WTC11 (cell line): ENCODE measurements at regions not wholly inside any gene's neighbourhood (a gene's known extent, or its start where the extent isn't known, plus 50 kb on each side); places are given as distances from the start of the nearest gene placed in this dataset.

Experiments
- ATAC-seq: fragments of 200-7000 bp; cut with Tn5 transposase; 2 replicates; pipeline ENCODE4 v1.10.0; 2021; ENCODE audit warnings: mild to moderate bottlenecking, moderate library complexity
- CTCF ChIA-PET: fragments of 300-600 bp; sonication (Branson Sonifier 250); formaldehyde crosslinking; loops from one replicate; lab custom pipeline; 2021; ENCODE audit warnings: antibody characterized with exemption; lab: Charles Lee
- POLR2A ChIA-PET: fragments of 350-600 bp; sonication (Branson Sonifier 250); formaldehyde crosslinking; loops from one replicate; lab custom pipeline; 2021; ENCODE audit warnings: antibody characterized with exemption; lab: Charles Lee
- DNase-seq: peaks from one replicate; pipeline ENCODE4 v3.0.0; 2021; ENCODE audit warnings: low spot score
- H3K27ac Mint-ChIP-seq: 2 replicates; pipeline ENCODE4 v1.8.0; 2021; ENCODE audit warnings: mixed read lengths
- H3K27me3 Mint-ChIP-seq: 2 replicates; pipeline ENCODE4 v1.8.0; 2021; ENCODE audit warnings: low read depth, mild to moderate bottlenecking, moderate library complexity, mixed read lengths
- H3K36me3 Mint-ChIP-seq: 2 replicates; pipeline ENCODE4 v1.8.0; 2021; ENCODE audit warnings: mixed read lengths
- H3K4me1 Mint-ChIP-seq: 2 replicates; pipeline ENCODE4 v1.8.0; 2022; ENCODE audit warnings: mixed read lengths
- H3K4me3 Mint-ChIP-seq: 2 replicates; pipeline ENCODE4 v1.8.0; 2021; ENCODE audit warnings: mild to moderate bottlenecking, moderate library complexity, mixed read lengths
- H3K9me3 Mint-ChIP-seq: 2 replicates; pipeline ENCODE4 v1.8.0; 2021; ENCODE audit warnings: mixed read lengths
- ATF2 ChIP-seq: sonication (generic); formaldehyde crosslinking; IDR thresholded peaks from 2 replicates; pipeline ENCODE4 v1.8.1; 2022; ENCODE audit warnings: low read depth, missing genetic modification reagents, borderline replicate concordance
- CREM ChIP-seq: sonication (generic); formaldehyde crosslinking; IDR thresholded peaks from 2 replicates; pipeline ENCODE4 v1.8.1; 2022; ENCODE audit warnings: mild to moderate bottlenecking, missing genetic modification reagents, moderate library complexity
- ESRRA ChIP-seq: sonication (generic); formaldehyde crosslinking; IDR thresholded peaks from 2 replicates; pipeline ENCODE4 v1.8.1; 2022; ENCODE audit warnings: mild to moderate bottlenecking, missing genetic modification reagents, borderline replicate concordance
- FOXK1 ChIP-seq: sonication (generic); formaldehyde crosslinking; IDR thresholded peaks from 2 replicates; pipeline ENCODE4 v1.8.0; 2022; ENCODE audit warnings: mild to moderate bottlenecking, moderate library complexity, missing genetic modification reagents
- FOXP1 ChIP-seq: sonication (generic); formaldehyde crosslinking; IDR thresholded peaks from 2 replicates; pipeline ENCODE4 v1.8.0; 2022; ENCODE audit warnings: missing genetic modification reagents, mild to moderate bottlenecking, moderate library complexity, borderline replicate concordance
- GABPB1 ChIP-seq: sonication (generic); formaldehyde crosslinking; IDR thresholded peaks from 2 replicates; pipeline ENCODE4 v1.8.1; 2023; ENCODE audit warnings: mild to moderate bottlenecking, missing genetic modification reagents
- HMGA2 ChIP-seq: fragments of 250-450 bp; sonication (Bioruptor Pico); IDR thresholded peaks from 2 replicates; pipeline ENCODE4 v1.4.0; 2021; ENCODE audit warnings: mild to moderate bottlenecking, moderate library complexity
- IRF1 ChIP-seq: sonication (generic); formaldehyde crosslinking; IDR thresholded peaks from 2 replicates; pipeline ENCODE4 v1.8.0; 2023; ENCODE audit warnings: missing genetic modification reagents
- JUN ChIP-seq: sonication (generic); formaldehyde crosslinking; IDR thresholded peaks from 2 replicates; pipeline ENCODE4 v1.8.0; 2023; ENCODE audit warnings: mild to moderate bottlenecking, missing genetic modification reagents
- MLX ChIP-seq: sonication (generic); formaldehyde crosslinking; IDR thresholded peaks from 2 replicates; pipeline ENCODE4 v1.8.1; 2023; ENCODE audit warnings: mild to moderate bottlenecking, missing genetic modification reagents, moderate library complexity
- NR1H2 ChIP-seq: sonication (generic); formaldehyde crosslinking; IDR thresholded peaks from 2 replicates; pipeline ENCODE4 v1.9.0; 2021; ENCODE audit warnings: mild to moderate bottlenecking, moderate library complexity, missing genetic modification reagents
- PRDM15 ChIP-seq: sonication (generic); formaldehyde crosslinking; IDR thresholded peaks from 2 replicates; pipeline ENCODE4 v1.8.0; 2022; ENCODE audit warnings: missing genetic modification reagents
- SOX15 ChIP-seq: fragments of 250-450 bp; sonication (Bioruptor Pico); IDR thresholded peaks from 2 replicates; pipeline ENCODE4 v1.9.0; 2021; ENCODE audit warnings: mild to moderate bottlenecking
- STAT6 ChIP-seq: sonication (generic); formaldehyde crosslinking; conservative IDR thresholded peaks from 2 replicates; pipeline ENCODE4 v1.8.1; 2023; ENCODE audit warnings: mild to moderate bottlenecking, low read depth, missing genetic modification reagents, moderate library complexity
- TEAD1 ChIP-seq: sonication (generic); formaldehyde crosslinking; IDR thresholded peaks from 2 replicates; pipeline ENCODE4 v1.8.0; 2022; ENCODE audit warnings: mild to moderate bottlenecking, missing genetic modification reagents
- ZMAT4 ChIP-seq: fragments of 250-450 bp; sonication (Bioruptor Pico); IDR thresholded peaks from 2 replicates; pipeline ENCODE4 v1.9.0; 2021; ENCODE audit warnings: mild to moderate bottlenecking
- ZNF219 ChIP-seq: sonication (generic); formaldehyde crosslinking; IDR thresholded peaks from 2 replicates; pipeline ENCODE4 v1.8.0; 2023; ENCODE audit warnings: missing genetic modification reagents, mild to moderate bottlenecking, borderline replicate concordance
- ZNF416 ChIP-seq: fragments of 250-450 bp; sonication (Bioruptor Pico); IDR thresholded peaks from 2 replicates; pipeline ENCODE4 v1.9.0; 2021; ENCODE audit warnings: mild to moderate bottlenecking, inconsistent platforms
- ZNF671 ChIP-seq: fragments of 250-450 bp; sonication (Bioruptor Pico); IDR thresholded peaks from 2 replicates; pipeline ENCODE4 v1.8.0; 2021; ENCODE audit warnings: mild to moderate bottlenecking
- ZSCAN18 ChIP-seq: fragments of 250-450 bp; sonication (Bioruptor Pico); IDR thresholded peaks from 2 replicates; pipeline ENCODE4 v2.1.2; 2022; ENCODE audit warnings: mild to moderate bottlenecking, moderate library complexity

GRCh38 chr5:60403343-60404006 is 296.5 kb downstream of the DEPDC1B start:
- Mint-ChIP-seq H3K27me3 (no peaks in the 10 kb centered on the region), H3K9me3 (no peaks in the 10 kb centered on the region), H3K4me3 (no peak overlapping the region), H3K27ac (no peak overlapping the region), H3K4me1 (no peaks in the 10 kb centered on the region), H3K36me3 (no peaks in the 10 kb centered on the region)
- ChIA-PET CTCF (interaction anchor here (0.5 to 0.8 kb wide), 2 partner anchors 47 to 116 kb away, joined by 3 read pairs; no protein-coding TSS in a partner anchor), POLR2A (no interaction called here)
- TF ChIP-seq ZNF671 (CRISPR knock-in tag) (no peak), FOXK1 (CRISPR knock-in tag) (no peak), JUN (CRISPR knock-in tag) (no peak), FOXP1 (CRISPR knock-in tag) (no peak), ATF2 (no peak), NR1H2 (no peak), IRF1 (CRISPR knock-in tag) (no peak), MLX (CRISPR knock-in tag) (no peak), CREM (CRISPR knock-in tag) (no peak), ZNF219 (CRISPR knock-in tag) (no peak), PRDM15 (CRISPR knock-in tag) (no peak), GABPB1 (CRISPR knock-in tag) (no peak), HMGA2 (no peak), TEAD1 (CRISPR knock-in tag) (no peak), ESRRA (CRISPR knock-in tag) (no peak), ZNF416 (no peak), ZSCAN18 (no peak)
- ATAC-seq (no peak), DNase-seq (no peak)

GRCh38 chr5:60402161-60402785 is 297.7 kb downstream of the DEPDC1B start:
- Mint-ChIP-seq H3K27ac (no peak overlapping the region), H3K36me3 (no peaks in the 10 kb centered on the region), H3K4me1 (no peaks in the 10 kb centered on the region), H3K9me3 (no peaks in the 10 kb centered on the region), H3K27me3 (no peaks in the 10 kb centered on the region), H3K4me3 (no peak overlapping the region)
- ChIA-PET CTCF (interaction anchor here (0.8 kb wide), 1 partner anchor 115 kb away, joined by 3 read pairs; no protein-coding TSS in a partner anchor), POLR2A (no interaction called here)
- DNase-seq (no peak), ATAC-seq (no peak)
- TF ChIP-seq STAT6 (no peak), ESRRA (CRISPR knock-in tag) (no peak), SOX15 (no peak), ZMAT4 (CRISPR knock-in tag) (no peak)
